ENCODE measurements at regions not wholly inside any gene's neighbourhood (a gene's known extent, or its start where the extent isn't known, plus 50 kb on each side); places are given as distances from the start of the nearest gene placed in this dataset.

- intact Hi-C loops (cut with micrococcal nuclease; ENCODE audit: unreplicated experiment), result no loop called here
- no peaks in the 10 kb centered on the region for H3K9me3 Mint-ChIP-seq (ENCODE audit: unreplicated experiment)
- ChIA-PET POLR2A (no interaction called here), CTCF (no interaction called here)
- BruUV-seq (replicated peaks), result no TSS peak
- Histone ChIP-seq H3K4me3 (ENCODE audit: low read depth, low read length) (no peak overlapping the region), H3K27me3 (replicated peaks; ENCODE audit: control insufficient read depth, insufficient read depth, low read length) (no peaks in the 10 kb centered on the region), H3K36me3 (ENCODE audit: control insufficient read depth, insufficient read depth, low read length) (no peaks in the 10 kb centered on the region), H3K4me1 (no peaks in the 10 kb centered on the region), H3K9me3 (no peaks in the 10 kb centered on the region)
- no peak overlapping the region for H3K4me3 Mint-ChIP-seq (ENCODE audit: unreplicated experiment)
- peaks cover 6% of the 10 kb centered on the region for H3K27me3 Mint-ChIP-seq (ENCODE audit: insufficient read depth, unreplicated experiment)
- TF ChIP-seq CTCF (IDR thresholded peaks at IDR 0.05; ENCODE audit: insufficient read depth in 1 of 2, low read depth in 1 of 2, low read length in 1 of 2, severe bottlenecking in 1 of 2, unreplicated experiment in 1 of 2), result no peak
- H3K4me1 Mint-ChIP-seq (ENCODE audit: low read depth, unreplicated experiment), result no peaks in the 10 kb centered on the region
- no peaks in the 10 kb centered on the region for H3K36me3 Mint-ChIP-seq (ENCODE audit: insufficient read depth, unreplicated experiment)
- no peak for DNase-seq
- no peak overlapping the region for H3K27ac Mint-ChIP-seq (ENCODE audit: unreplicated experiment)
These were observed 287.3 kb upstream of the COL8A1 start for GRCh38 chr3:99351122-99351521.

DNA sequence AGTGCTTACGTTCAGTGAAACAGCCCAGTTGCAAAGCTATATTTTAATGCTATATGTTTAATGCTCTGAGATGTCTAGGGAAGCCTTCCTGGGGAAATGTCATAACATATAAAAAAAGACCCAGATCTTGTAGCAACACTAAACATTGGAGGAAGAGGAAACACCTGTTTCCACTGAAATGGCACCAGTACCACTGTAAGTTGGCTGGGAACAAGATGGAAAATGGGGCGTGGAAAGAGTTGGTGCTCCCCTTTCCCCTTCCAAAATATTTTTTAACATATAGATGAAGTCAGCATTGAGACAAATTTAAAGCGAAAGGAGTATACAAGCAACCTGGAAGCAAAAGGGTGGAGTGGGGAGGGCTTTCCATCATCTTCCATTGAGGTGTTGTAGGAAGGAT, 289.9 kb upstream of the COL8A1 start:
- DNase-seq, result no peak
- H3K27ac Mint-ChIP-seq (ENCODE audit: unreplicated experiment), result no peak overlapping the region
- no TSS peak for BruUV-seq (replicated peaks)
- CTCF ChIA-PET, result no interaction called here
- no peaks in the 10 kb centered on the region for H3K9me3 ChIP-seq
- no peaks in the 10 kb centered on the region for H3K4me1 Mint-ChIP-seq (ENCODE audit: low read depth, unreplicated experiment)
- no peaks in the 10 kb centered on the region for H3K27me3 ChIP-seq (replicated peaks; ENCODE audit: control insufficient read depth, insufficient read depth, low read length)
- H3K27me3 Mint-ChIP-seq (ENCODE audit: insufficient read depth, unreplicated experiment), result peaks cover 5% of the 10 kb centered on the region
- no peaks in the 10 kb centered on the region for H3K4me1 ChIP-seq
- no peaks in the 10 kb centered on the region for H3K36me3 Mint-ChIP-seq (ENCODE audit: insufficient read depth, unreplicated experiment)
- POLR2A ChIA-PET, result no interaction called here
- intact Hi-C loops (cut with micrococcal nuclease; ENCODE audit: unreplicated experiment), result no loop called here
- no peaks in the 10 kb centered on the region for H3K9me3 Mint-ChIP-seq (ENCODE audit: unreplicated experiment)
- H3K4me3 Mint-ChIP-seq (ENCODE audit: unreplicated experiment), result no peak overlapping the region
- H3K36me3 ChIP-seq (ENCODE audit: control insufficient read depth, insufficient read depth, low read length), result no peaks in the 10 kb centered on the region
- H3K4me3 ChIP-seq (ENCODE audit: low read depth, low read length), result no peak overlapping the region
- TF ChIP-seq CTCF (IDR thresholded peaks at IDR 0.05; ENCODE audit: insufficient read depth in 1 of 2, low read depth in 1 of 2, low read length in 1 of 2, severe bottlenecking in 1 of 2, unreplicated experiment in 1 of 2), result no peak

DNA sequence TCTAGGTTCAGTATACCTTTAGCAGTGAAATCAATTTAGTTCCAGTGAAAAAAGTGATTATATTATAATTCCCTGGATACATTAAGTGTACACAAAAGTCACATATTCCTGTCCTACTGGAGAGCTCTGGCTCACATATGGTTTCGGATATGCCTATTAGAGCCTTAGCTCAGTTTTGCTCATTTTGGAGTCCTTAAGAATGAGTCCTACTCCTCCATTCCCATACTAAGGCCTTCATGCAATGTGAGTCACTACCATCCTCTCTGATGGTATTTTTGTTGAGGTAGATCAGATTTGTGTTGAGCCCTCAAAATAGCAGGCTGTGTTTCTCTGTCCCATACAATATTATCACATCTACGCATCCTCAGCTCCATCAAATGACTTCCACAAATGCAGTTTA, 294.2 kb upstream of the COL8A1 start:
- no peaks in the 10 kb centered on the region for H3K36me3 ChIP-seq (ENCODE audit: control insufficient read depth, insufficient read depth, low read length)
- H3K9me3 Mint-ChIP-seq (ENCODE audit: unreplicated experiment), result no peaks in the 10 kb centered on the region
- no peaks in the 10 kb centered on the region for H3K27me3 Mint-ChIP-seq (ENCODE audit: insufficient read depth, unreplicated experiment)
- no peak overlapping the region for H3K4me3 Mint-ChIP-seq (ENCODE audit: unreplicated experiment)
- intact Hi-C loops (cut with micrococcal nuclease; ENCODE audit: unreplicated experiment), result no loop called here
- H3K4me1 ChIP-seq, result no peaks in the 10 kb centered on the region
- no TSS peak for BruUV-seq (replicated peaks)
- H3K27me3 ChIP-seq (replicated peaks; ENCODE audit: control insufficient read depth, insufficient read depth, low read length), result no peaks in the 10 kb centered on the region
- no peak for DNase-seq
- ChIA-PET POLR2A (no interaction called here), CTCF (no interaction called here)
- H3K27ac Mint-ChIP-seq (ENCODE audit: unreplicated experiment), result no peak overlapping the region
- H3K4me3 ChIP-seq (ENCODE audit: low read depth, low read length), result no peak overlapping the region
- no peak for TF ChIP-seq CTCF (IDR thresholded peaks at IDR 0.05; ENCODE audit: insufficient read depth in 1 of 2, low read depth in 1 of 2, low read length in 1 of 2, severe bottlenecking in 1 of 2, unreplicated experiment in 1 of 2)
- H3K9me3 ChIP-seq, result no peaks in the 10 kb centered on the region
- no peaks in the 10 kb centered on the region for H3K4me1 Mint-ChIP-seq (ENCODE audit: low read depth, unreplicated experiment)
- H3K36me3 Mint-ChIP-seq (ENCODE audit: insufficient read depth, unreplicated experiment), result no peaks in the 10 kb centered on the region

Measured in Caco-2 (cell line).